ENCODE measurements at regions not wholly inside any gene's neighbourhood (a gene's known extent, or its start where the extent isn't known, plus 50 kb on each side); places are given as distances from the start of the nearest gene placed in this dataset.

DNA sequence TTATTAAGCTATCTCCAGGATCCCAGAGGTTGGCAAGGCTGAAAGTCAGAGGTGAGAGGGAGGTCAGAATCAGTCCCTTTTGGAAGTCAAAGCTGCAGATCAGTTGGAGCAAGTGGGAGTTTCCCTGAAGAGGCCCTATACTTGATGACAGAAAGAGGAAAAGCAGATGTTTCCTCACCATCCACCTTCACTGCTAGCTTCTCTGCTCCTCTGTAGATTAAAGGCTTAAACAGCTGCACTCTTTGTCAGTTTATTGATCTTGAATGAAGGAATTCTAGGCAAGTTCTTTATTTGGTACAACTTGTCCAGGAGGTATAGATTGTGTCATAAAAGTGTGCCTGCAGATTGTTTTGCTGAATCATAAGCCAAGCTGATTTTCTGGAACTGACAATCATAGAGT is 408.2 kb upstream of the TGFBR2 start:
- TF ChIP-seq ARNT (IDR thresholded peaks at IDR 0.05) (no peak), TARDBP (IDR thresholded peaks at IDR 0.05) (no peak), ZNF384 (IDR thresholded peaks at IDR 0.05) (no peak), BHLHE40 (IDR thresholded peaks at IDR 0.05; ENCODE audit: borderline replicate concordance) (no peak), SP1 (IDR thresholded peaks at IDR 0.05) (no peak), FOXK2 (IDR thresholded peaks at IDR 0.05) (no peak), ELF4 (IDR thresholded peaks at IDR 0.05) (no peak), FOXA1 (IDR thresholded peaks at IDR 0.05) (no peak), PKNOX1 (IDR thresholded peaks at IDR 0.05) (no peak), HDGF (IDR thresholded peaks at IDR 0.05; ENCODE audit: borderline replicate concordance) (no peak), CTBP1 (IDR thresholded peaks at IDR 0.05; ENCODE audit: borderline replicate concordance) (no peak), NFRKB (IDR thresholded peaks at IDR 0.05) (no peak), FOXM1 (IDR thresholded peaks at IDR 0.05; ENCODE audit: borderline replicate concordance) (no peak), SUZ12 (IDR thresholded peaks at IDR 0.05) (no peak)

Measured in HEK293T (cell line).